Urinary bladder (tissue), 3 donors: ENCODE measurements at regions not wholly inside any gene's neighbourhood (a gene's known extent, or its start where the extent isn't known, plus 50 kb on each side); places are given as distances from the start of the nearest gene placed in this dataset.

Experiments
- DNase-seq: peaks from one replicate; pipeline ENCODE4 v3.0.0-alpha.2; 2015; ENCODE audit errors: extremely low spot score
- H3K27ac ChIP-seq: one replicate; pipeline ENCODE4 v1.5.1; 2013; ENCODE audit warnings: low read depth, mild to moderate bottlenecking, moderate library complexity
- H3K36me3 ChIP-seq: one replicate; pipeline ENCODE4 v1.6.1; 2013; ENCODE audit warnings: mild to moderate bottlenecking, moderate library complexity; ENCODE audit not compliant: insufficient read depth
- H3K4me1 ChIP-seq: one replicate; pipeline ENCODE4 v1.6.1; 2013; ENCODE audit warnings: mild to moderate bottlenecking, moderate library complexity; ENCODE audit not compliant: insufficient read depth
- H3K4me3 ChIP-seq: one replicate; pipeline ENCODE4 v1.5.1; 2013; ENCODE audit warnings: low read depth, low read length
- WGBS: extraction: QIAGEN DNeasy Blood & Tissue Kit; methylation state at CpG from one replicate; pipeline ENCODE4 v1.1.7; 2013; 5-methylcytosine and 5-hydroxymethylcytosine counted together
- donor health status: healthy with polysubstance abuse.
- donor health status: healthy.

- DNase-seq = no peak
- Histone ChIP-seq H3K4me3 (no peak overlapping the region), H3K27ac (no peak overlapping the region), H3K36me3 (no peaks in the 10 kb centered on the region), H3K4me1 (no peaks in the 10 kb centered on the region)
- 50% methylated on average over 6 of the region's 6 CpGs for WGBS
Measured at GRCh38 chr1:29482991-29483390, 246.7 kb downstream of the PTPRU start.

DNA sequence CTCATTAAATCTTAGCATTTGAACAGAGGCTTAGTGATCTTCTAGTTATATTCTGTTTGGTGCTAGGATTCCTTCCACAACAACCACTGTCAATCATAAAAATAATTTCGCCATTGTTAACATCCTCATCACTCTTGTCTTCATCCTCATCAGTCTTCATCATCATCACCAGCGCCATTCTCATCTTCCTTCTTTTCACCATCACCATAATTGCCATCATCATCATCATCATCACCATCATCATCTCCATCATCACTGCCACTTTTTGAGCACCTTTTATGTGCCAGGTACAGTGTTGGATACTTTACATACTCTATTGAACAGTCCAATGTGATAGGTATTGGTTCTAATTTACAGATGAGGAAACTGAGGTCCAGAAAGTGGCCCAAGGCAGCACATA, 245.7 kb downstream of the PTPRU start:
- H3K4me1 ChIP-seq = no peaks in the 10 kb centered on the region
- 91% methylated on average over 2 of the region's 2 CpGs for WGBS

GRCh38 chr1:29481031-29481430, 244.7 kb downstream of the PTPRU start:
- Histone ChIP-seq H3K4me3 (no peak overlapping the region), H3K4me1 (no peaks in the 10 kb centered on the region), H3K36me3 (no peaks in the 10 kb centered on the region), H3K27ac (no peak overlapping the region)
- no peak for DNase-seq
- 74% methylated on average over 5 of the region's 5 CpGs for whole genome bisulfite sequencing

More for the DNA sequence above, 245.7 kb downstream of the PTPRU start:
- H3K27ac ChIP-seq = no peak overlapping the region
- H3K36me3 ChIP-seq = no peaks in the 10 kb centered on the region
- DNase-seq = no peak
- no peak overlapping the region for H3K4me3 ChIP-seq

DNA sequence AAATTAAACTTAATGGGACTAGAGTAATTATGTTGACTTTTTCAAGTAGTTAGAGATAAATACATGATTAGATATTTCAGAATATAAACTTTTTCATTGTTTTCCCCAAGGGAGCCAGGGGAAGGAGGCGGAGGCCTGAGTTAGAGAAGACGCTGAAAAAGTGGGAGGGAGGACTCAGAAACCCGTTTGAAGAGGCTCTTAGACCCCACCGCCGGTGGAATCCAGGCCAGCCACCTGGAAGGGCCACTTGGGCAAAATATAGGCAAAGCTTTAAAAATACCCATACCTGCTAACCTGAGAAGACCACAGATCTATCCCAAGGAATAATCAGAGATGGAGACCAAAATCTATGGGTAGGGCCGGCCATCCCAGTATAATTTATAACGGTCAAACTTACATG, 242.6 kb downstream of the PTPRU start:
- 33% methylated on average over 7 of the region's 7 CpGs for WGBS
- no peak for DNase-seq
- Histone ChIP-seq H3K27ac (no peak overlapping the region), H3K36me3 (no peaks in the 10 kb centered on the region), H3K4me3 (no peak overlapping the region), H3K4me1 (no peaks in the 10 kb centered on the region)

- Histone ChIP-seq H3K4me1 (no peaks in the 10 kb centered on the region), H3K27ac (no peak overlapping the region), H3K4me3 (no peak overlapping the region), H3K36me3 (no peaks in the 10 kb centered on the region)
- no peak for DNase-seq
- 4% methylated on average over 37 of the region's 37 CpGs for WGBS
Measured at GRCh38 chr1:29478151-29478791, 241.9 kb downstream of the PTPRU start.

GRCh38 chr1:29475326-29475725, 239.0 kb downstream of the PTPRU start:
- WGBS = 58% methylated on average over 7 of the region's 7 CpGs
- no peaks in the 10 kb centered on the region for H3K36me3 ChIP-seq
- H3K4me3 ChIP-seq = no peak overlapping the region
- no peak overlapping the region for H3K27ac ChIP-seq
- DNase-seq = no peak
- H3K4me1 ChIP-seq = no peaks in the 10 kb centered on the region

DNA sequence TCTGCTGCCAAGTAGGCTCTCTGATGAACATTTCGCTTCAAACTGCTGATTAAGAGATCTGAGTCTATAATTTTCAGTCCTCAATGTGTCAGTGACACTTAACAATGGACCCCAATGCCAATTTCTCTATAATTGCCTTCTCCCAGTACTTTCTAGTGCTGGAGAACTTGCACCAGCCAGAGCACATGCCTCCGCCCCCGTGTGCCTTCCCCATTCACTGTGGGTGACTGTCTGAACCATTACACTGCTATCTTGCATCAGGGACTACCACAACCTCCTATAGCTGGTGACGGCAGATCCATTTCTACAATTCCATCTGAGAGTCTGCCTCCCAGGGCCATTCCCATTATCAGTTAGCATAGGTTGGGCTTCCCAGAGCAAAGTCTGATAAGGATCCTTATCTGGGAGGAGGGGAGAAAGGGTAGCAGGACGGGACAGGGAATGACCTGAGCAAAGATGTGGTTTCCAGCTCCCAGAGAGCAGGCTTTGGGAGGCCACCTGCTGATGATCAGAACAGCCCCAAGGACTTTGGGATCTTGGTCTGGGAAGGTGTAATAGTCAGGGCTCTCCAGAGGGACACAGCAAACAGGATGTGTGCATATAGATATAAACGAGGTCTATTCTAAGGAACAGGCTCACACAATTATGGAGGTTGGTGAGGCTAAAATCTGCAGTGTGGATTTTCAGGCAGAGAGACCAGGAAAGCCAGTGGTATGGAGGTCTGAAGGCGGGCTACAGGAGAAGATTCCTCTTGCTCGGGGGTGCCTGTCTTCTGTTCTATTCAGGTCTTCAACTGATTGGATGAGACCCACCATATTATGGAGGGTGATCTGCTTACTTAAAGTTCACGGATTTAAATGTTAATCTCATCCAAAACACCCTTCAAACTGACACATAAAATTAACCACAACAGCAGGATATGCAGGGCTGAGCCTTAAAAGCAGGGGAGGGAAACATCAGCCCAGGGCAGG, 238.2 kb downstream of the PTPRU start:
- no peak overlapping the region for H3K4me3 ChIP-seq
- WGBS = 63% methylated on average over 9 of the region's 9 CpGs
- no peaks in the 10 kb centered on the region for H3K36me3 ChIP-seq
- no peaks in the 10 kb centered on the region for H3K4me1 ChIP-seq
- H3K27ac ChIP-seq = no peak overlapping the region
- DNase-seq = no peak

DNA sequence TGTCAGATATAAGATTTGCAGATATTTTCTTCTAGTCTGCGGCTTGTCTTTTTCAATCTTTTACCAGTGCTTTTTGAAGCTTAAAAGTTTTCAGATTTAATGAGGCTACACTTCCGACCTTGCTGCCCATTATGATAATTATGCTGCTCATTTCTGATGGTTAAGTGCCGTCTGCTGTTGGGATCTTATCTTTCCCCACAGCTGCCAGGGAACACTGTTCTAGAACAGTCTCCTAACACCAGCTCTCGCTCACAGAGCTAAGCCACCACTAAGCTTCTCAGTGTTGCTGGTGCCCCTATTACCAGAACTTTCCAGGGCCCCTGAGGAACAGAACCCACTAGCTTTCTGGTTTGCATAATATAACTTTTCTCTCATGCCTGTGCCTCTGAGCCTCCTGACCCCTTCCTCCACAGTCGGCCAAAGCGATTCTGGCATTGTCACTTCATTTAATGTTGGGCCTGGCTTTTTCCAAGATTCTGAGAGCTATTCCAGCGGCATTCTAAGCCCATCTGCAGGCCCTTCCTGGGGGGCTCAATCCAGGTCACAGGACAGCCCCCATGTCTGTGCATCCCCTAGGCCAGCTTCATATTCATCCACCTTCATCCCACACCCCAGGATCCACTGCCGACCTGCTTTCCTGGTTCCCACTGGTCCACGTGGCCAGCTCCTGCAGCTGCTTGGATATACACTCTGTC, 237.0 kb downstream of the PTPRU start:
- no peaks in the 10 kb centered on the region for H3K4me1 ChIP-seq
- DNase-seq = no peak
- H3K36me3 ChIP-seq = no peaks in the 10 kb centered on the region
- no peak overlapping the region for H3K4me3 ChIP-seq
- no peak overlapping the region for H3K27ac ChIP-seq
- WGBS = 71% methylated on average over 9 of the region's 9 CpGs

DNA sequence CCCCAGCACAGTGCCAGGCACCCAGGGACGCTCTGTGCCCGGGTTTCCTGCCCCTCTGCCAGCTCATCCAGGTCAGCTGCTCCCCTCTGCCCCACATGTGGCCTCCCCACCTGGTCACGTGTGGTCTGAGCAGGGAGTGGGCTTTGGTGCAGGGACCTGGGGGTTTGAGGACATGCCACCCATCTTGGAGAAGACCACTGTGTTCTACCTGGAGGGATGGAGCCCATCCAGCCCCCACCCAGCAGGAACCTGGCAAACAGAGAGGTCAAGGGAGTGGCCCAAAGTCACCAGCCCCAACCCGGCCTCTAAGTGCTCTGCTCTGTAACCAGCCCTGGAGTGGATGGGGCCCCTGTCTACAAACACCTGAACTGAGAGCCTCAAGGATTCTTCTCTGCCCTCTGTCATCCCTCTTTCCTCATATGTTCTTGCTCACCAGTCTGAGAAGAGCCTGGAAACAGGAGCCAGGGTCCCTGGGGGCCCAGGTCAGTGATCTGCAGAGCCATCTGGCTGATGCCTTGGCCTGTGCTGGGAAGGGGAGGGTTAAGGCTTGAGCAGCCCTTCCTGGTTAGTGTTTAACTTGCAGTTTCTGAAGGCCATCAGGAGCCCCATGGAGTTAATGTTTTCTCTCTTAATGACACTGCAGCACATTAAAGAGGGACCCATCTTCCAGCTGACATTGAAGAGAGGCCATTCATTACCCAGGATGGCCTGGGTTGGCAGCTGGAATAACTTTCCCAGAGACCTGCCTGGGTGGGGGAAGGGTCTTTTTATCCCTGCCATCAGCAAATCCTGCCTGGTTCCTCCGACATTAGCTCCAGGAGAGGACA, 235.4 kb downstream of the PTPRU start:
- H3K36me3 ChIP-seq = no peaks in the 10 kb centered on the region
- H3K4me1 ChIP-seq = no peaks in the 10 kb centered on the region
- 65% methylated on average over 5 of the region's 5 CpGs for WGBS
- DNase-seq = no peak
- H3K27ac ChIP-seq = no peak overlapping the region
- H3K4me3 ChIP-seq = no peak overlapping the region

DNA sequence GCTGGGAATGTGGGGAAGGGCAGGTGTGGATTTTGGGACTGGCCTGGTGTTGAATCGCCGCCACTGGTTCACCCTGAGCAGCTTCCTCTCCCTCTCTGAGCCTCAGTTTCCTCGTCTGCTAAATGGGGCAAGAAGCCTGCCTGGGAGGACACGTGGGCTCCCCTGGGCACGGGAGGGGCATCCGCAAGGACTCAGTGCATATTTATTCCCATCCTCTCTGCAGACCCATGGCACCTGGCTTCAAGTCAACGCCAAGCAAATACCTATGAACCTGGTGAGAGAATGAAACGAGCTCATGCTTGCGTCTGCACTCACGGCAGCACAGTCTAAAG, 234.4 kb downstream of the PTPRU start:
- H3K4me3 ChIP-seq = no peak overlapping the region
- H3K36me3 ChIP-seq = no peaks in the 10 kb centered on the region
- DNase-seq = no peak
- no peak overlapping the region for H3K27ac ChIP-seq
- 83% methylated on average over 10 of the region's 10 CpGs for WGBS
- H3K4me1 ChIP-seq = no peaks in the 10 kb centered on the region

DNA sequence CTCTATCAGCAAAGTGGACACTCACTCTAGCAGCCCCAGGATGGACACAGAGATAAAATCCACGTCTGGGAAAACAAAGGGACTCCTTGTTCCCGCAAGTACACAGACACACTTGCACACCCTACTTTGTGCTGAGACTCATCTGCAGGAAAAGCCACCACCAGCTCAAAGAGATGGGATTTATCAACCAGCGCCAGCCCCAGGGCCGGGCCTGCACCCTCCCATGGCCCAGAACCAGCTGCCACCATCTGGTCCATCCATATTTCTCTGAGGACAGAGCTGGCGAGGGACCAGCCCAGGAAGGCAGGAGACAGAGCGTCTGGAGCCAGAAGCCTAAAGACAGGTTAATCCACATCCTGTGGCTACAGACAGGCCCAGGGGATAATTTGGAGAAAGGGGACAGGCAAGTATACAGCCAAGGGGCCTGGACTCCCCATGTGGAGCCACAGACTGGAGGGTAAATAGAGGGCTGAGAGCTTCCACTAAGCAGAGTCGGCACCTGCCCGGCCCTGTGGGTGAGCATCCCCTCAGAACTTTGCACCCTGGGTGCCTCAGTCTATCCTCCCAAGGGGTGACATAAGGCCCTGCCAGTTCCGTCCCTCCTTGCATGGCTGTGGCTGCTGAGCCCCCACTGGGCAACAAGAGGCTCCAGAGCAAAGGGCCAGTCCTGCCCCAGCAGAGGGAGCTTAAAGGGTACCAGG, 233.9 kb downstream of the PTPRU start:
- Histone ChIP-seq H3K4me3 (no peak overlapping the region), H3K27ac (no peak overlapping the region), H3K36me3 (no peaks in the 10 kb centered on the region), H3K4me1 (no peaks in the 10 kb centered on the region)
- WGBS = 57% methylated on average over 9 of the region's 9 CpGs
- no peak for DNase-seq

DNA sequence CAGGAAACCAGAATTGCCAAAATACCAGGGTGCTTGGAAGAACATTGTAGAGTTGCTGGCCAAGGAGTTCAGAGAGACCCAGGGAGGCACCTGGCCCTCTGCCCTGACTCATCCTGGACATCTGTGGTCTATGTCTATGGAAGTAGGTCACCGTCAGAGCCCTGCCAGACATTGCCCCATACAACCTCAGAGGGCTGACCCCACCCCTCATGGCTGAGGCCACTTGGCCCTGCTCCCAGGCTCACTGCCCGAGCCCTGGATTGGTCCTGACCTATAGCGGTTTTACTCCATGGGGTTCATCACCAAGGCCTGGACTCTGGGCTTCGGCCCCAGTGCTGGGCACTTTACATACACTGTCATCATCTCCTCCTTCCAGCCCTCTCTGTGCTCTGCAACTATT, 233.1 kb downstream of the PTPRU start:
- no peaks in the 10 kb centered on the region for H3K36me3 ChIP-seq
- no peak for DNase-seq
- 48% methylated on average over 4 of the region's 4 CpGs for WGBS
- H3K4me3 ChIP-seq = no peak overlapping the region
- no peaks in the 10 kb centered on the region for H3K4me1 ChIP-seq
- H3K27ac ChIP-seq = no peak overlapping the region
